ENCODE measurements at regions not wholly inside any gene's neighbourhood (a gene's known extent, or its start where the extent isn't known, plus 50 kb on each side); places are given as distances from the start of the nearest gene placed in this dataset.

DNA sequence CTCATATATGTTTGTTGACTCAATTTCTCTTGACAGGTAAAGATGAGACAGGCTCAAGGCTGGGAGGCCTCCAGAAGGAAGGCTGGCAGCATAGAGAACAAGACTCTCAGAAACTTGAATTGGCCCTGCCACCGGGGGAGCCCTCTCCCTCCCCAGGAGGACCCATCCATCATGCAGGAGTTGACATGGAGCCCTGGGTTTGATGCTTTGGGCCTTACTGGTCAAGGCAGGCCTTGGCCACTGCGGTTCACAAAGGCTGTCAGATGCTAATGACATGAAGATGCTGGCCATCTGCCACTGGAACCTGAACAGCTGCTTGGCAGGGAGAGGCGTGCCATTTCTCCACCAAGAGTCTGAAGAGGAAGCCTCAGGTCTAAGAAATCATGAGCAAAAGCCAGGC is 193.6 kb downstream of the MTCL1 start:
- no peaks in the 10 kb centered on the region for H3F3A ChIP-seq (ENCODE audit: low read depth)
- no peaks in the 10 kb centered on the region for H4K20me1 ChIP-seq (ENCODE audit: insufficient read depth, low read length, poor library complexity, severe bottlenecking)
- no peaks in the 10 kb centered on the region for H3K9me2 ChIP-seq (replicated peaks; ENCODE audit: low read depth, low read length)
- H3K9ac ChIP-seq (ENCODE audit: low read depth, low read length, poor library complexity, severe bottlenecking) = no peak overlapping the region
- TF ChIP-seq, protein P1, sequence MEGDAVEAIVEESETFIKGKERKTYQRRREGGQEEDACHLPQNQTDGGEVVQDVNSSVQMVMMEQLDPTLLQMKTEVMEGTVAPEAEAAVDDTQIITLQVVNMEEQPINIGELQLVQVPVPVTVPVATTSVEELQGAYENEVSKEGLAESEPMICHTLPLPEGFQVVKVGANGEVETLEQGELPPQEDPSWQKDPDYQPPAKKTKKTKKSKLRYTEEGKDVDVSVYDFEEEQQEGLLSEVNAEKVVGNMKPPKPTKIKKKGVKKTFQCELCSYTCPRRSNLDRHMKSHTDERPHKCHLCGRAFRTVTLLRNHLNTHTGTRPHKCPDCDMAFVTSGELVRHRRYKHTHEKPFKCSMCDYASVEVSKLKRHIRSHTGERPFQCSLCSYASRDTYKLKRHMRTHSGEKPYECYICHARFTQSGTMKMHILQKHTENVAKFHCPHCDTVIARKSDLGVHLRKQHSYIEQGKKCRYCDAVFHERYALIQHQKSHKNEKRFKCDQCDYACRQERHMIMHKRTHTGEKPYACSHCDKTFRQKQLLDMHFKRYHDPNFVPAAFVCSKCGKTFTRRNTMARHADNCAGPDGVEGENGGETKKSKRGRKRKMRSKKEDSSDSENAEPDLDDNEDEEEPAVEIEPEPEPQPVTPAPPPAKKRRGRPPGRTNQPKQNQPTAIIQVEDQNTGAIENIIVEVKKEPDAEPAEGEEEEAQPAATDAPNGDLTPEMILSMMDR (conservative IDR thresholded peaks at IDR 0.05; ENCODE audit: low read length) = peak; percentile 47
- TF ChIP-seq EZH2phosphoT487 (IDR thresholded peaks at IDR 0.05; ENCODE audit: borderline replicate concordance) = no peak
- no peaks in the 10 kb centered on the region for H3K36me3 ChIP-seq (ENCODE audit: insufficient read depth, low read length)
- H3K4me2 ChIP-seq (ENCODE audit: low read depth, low read length, poor library complexity, severe bottlenecking) = no peak overlapping the region
- H3K27me3 ChIP-seq (ENCODE audit: insufficient read depth, low read length, poor library complexity, severe bottlenecking) = no peaks in the 10 kb centered on the region
- no peaks in the 10 kb centered on the region for H3K9me3 ChIP-seq (ENCODE audit: insufficient read depth, low read depth, low read length)
- H3K79me2 ChIP-seq (ENCODE audit: insufficient read depth, low read length) = no peaks in the 10 kb centered on the region
- no peak overlapping the region for H2AFZ ChIP-seq (ENCODE audit: low read length)
- no peak overlapping the region for H3K4me3 ChIP-seq (ENCODE audit: low read length, poor library complexity, severe bottlenecking)
- no peaks in the 10 kb centered on the region for H3K4me1 ChIP-seq (ENCODE audit: insufficient read depth, low read length, poor library complexity, severe bottlenecking)

DNA sequence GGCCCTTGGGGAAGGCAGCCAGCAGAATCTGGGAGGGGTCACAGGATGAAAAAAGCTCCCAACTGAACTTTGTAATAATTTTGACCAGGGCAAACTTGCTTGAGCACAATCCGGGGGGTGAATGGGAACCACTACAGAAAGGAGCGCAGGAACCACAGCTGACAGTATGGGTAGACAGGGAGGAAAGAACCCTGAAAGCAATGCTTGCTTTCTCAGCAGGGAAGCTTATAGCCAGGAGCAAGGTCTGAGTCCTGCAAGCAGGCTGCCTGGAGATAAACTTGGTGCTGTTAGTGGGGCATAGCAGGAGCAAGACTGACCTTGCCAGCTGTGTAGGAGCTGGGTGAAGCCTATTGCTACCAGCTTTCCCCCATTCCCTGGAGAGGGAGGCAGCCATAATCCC is 195.2 kb downstream of the MTCL1 start:
- Histone ChIP-seq H2AFZ (ENCODE audit: low read length) (no peak overlapping the region), H3K9me3 (ENCODE audit: insufficient read depth, low read depth, low read length) (no peaks in the 10 kb centered on the region), H3K79me2 (ENCODE audit: insufficient read depth, low read length) (no peaks in the 10 kb centered on the region), H3K4me1 (ENCODE audit: insufficient read depth, low read length, poor library complexity, severe bottlenecking) (no peaks in the 10 kb centered on the region), H4K20me1 (ENCODE audit: insufficient read depth, low read length, poor library complexity, severe bottlenecking) (no peaks in the 10 kb centered on the region), H3K27me3 (ENCODE audit: insufficient read depth, low read length, poor library complexity, severe bottlenecking) (no peaks in the 10 kb centered on the region), H3K4me3 (ENCODE audit: low read length, poor library complexity, severe bottlenecking) (no peak overlapping the region), H3K4me2 (ENCODE audit: low read depth, low read length, poor library complexity, severe bottlenecking) (no peak overlapping the region), H3K36me3 (ENCODE audit: insufficient read depth, low read length) (no peaks in the 10 kb centered on the region), H3K9me2 (replicated peaks; ENCODE audit: low read depth, low read length) (no peaks in the 10 kb centered on the region), H3K9ac (ENCODE audit: low read depth, low read length, poor library complexity, severe bottlenecking) (no peak overlapping the region), H3F3A (ENCODE audit: low read depth) (no peaks in the 10 kb centered on the region)
- TF ChIP-seq, protein P1 (conservative IDR thresholded peaks at IDR 0.05; ENCODE audit: low read length) = no peak
- no peak for TF ChIP-seq EZH2phosphoT487 (IDR thresholded peaks at IDR 0.05; ENCODE audit: borderline replicate concordance)

DNA sequence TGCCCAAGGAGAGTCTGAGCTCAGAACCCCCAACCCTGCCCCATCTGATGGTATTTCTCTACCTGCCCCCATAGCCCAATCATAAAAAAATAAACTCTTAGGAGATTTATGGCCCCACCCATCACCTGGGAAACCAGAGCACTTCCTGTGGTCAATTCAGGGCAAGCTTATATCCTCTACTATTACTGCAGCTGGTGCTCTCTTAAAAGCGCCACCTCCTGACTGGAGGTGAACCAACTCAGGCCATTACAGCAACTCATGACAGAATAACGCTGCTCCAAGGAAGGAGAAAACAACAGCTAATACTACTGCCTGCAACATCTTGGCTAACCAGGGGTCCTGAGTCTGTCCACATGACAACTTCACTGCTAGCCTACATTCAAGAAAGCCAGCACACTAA is 195.7 kb downstream of the MTCL1 start:
- Histone ChIP-seq H3K9ac (ENCODE audit: low read depth, low read length, poor library complexity, severe bottlenecking) (no peak overlapping the region), H3K4me3 (ENCODE audit: low read length, poor library complexity, severe bottlenecking) (no peak overlapping the region), H4K20me1 (ENCODE audit: insufficient read depth, low read length, poor library complexity, severe bottlenecking) (no peaks in the 10 kb centered on the region), H3K9me2 (replicated peaks; ENCODE audit: low read depth, low read length) (no peaks in the 10 kb centered on the region), H2AFZ (ENCODE audit: low read length) (no peak overlapping the region), H3K27me3 (ENCODE audit: insufficient read depth, low read length, poor library complexity, severe bottlenecking) (no peaks in the 10 kb centered on the region), H3K9me3 (ENCODE audit: insufficient read depth, low read depth, low read length) (no peaks in the 10 kb centered on the region), H3K79me2 (ENCODE audit: insufficient read depth, low read length) (no peaks in the 10 kb centered on the region), H3F3A (ENCODE audit: low read depth) (no peaks in the 10 kb centered on the region), H3K4me1 (ENCODE audit: insufficient read depth, low read length, poor library complexity, severe bottlenecking) (no peaks in the 10 kb centered on the region), H3K36me3 (ENCODE audit: insufficient read depth, low read length) (no peaks in the 10 kb centered on the region), H3K4me2 (ENCODE audit: low read depth, low read length, poor library complexity, severe bottlenecking) (no peak overlapping the region)
- TF ChIP-seq, protein P1 (conservative IDR thresholded peaks at IDR 0.05; ENCODE audit: low read length) = peak; percentile 29
- no peak for TF ChIP-seq EZH2phosphoT487 (IDR thresholded peaks at IDR 0.05; ENCODE audit: borderline replicate concordance)
